GM10248 (cell line): ENCODE measurements at regions not wholly inside any gene's neighbourhood (a gene's known extent, or its start where the extent isn't known, plus 50 kb on each side); places are given as distances from the start of the nearest gene placed in this dataset.

Experiments
- CTCF ChIA-PET: fragments of 300-600 bp; sonication (Branson Sonifier 250); formaldehyde crosslinking; extraction: SDS; loops from one replicate; lab custom pipeline; 2021; ENCODE audit warnings: antibody characterized with exemption; lab: Yijun Ruan, JAX
- POLR2A ChIA-PET: fragments of 350-650 bp; sonication (Branson Sonifier 250); formaldehyde crosslinking; extraction: SDS; loops from one replicate; lab custom pipeline; 2020; ENCODE audit warnings: antibody characterized with exemption; lab: Yijun Ruan, JAX
- DNase-seq: peaks from one replicate; pipeline ENCODE4 v3.0.0; 2012; ENCODE audit errors: extremely low spot score
- CTCF ChIP-seq: IDR thresholded peaks from 2 replicates; pipeline ENCODE4 v1.5.1; 2012; ENCODE audit warnings: mild to moderate bottlenecking, low read depth; ENCODE audit errors: extremely low read depth, missing control alignments, control extremely low read depth

- TF ChIP-seq CTCF = no peak
- ChIA-PET CTCF (no interaction called here), POLR2A (no interaction called here)
- no peak for DNase-seq
Observed at GRCh38 chr9:108530141-108530540, 325.6 kb downstream of the ACTL7B start.

- no peak for TF ChIP-seq CTCF
- ChIA-PET CTCF (interaction anchor here (1.2 to 1.9 kb wide), 2 partner anchors 8 to 9 kb away, joined by 3 to 4 read pairs; no protein-coding TSS in a partner anchor), POLR2A (no interaction called here)
- DNase-seq = no peak
Observed at GRCh38 chr9:108528231-108528630, 327.6 kb downstream of the ACTL7B start.

GRCh38 chr9:108526518-108526917 is 329.3 kb downstream of the ACTL7B start:
- ChIA-PET CTCF (interaction anchor here (1.2 to 1.9 kb wide), 2 partner anchors 10 to 16 kb away, joined by 4 read pairs; no protein-coding TSS in a partner anchor), POLR2A (no interaction called here)
- DNase-seq = no peak
- TF ChIP-seq CTCF = no peak

GRCh38 chr9:108525186-108525585 is 330.6 kb downstream of the ACTL7B start:
- CTCF ChIA-PET = interaction anchor here (1.0 kb wide), 1 partner anchor 41 kb away, joined by 3 read pairs; no protein-coding TSS in a partner anchor
- DNase-seq = no peak
- no peak for TF ChIP-seq CTCF

GRCh38 chr9:108521063-108521590 is 334.7 kb downstream of the ACTL7B start:
- CTCF ChIA-PET = no interaction called here
- no peak for DNase-seq
- no peak for TF ChIP-seq CTCF
- POLR2A ChIA-PET = no interaction called here

More at GRCh38 chr9:108525186-108525585, 330.6 kb downstream of the ACTL7B start:
- POLR2A ChIA-PET = no interaction called here

GRCh38 chr9:108519437-108519836 is 336.3 kb downstream of the ACTL7B start:
- ChIA-PET CTCF (interaction anchor here (0.8 to 1.0 kb wide), 2 partner anchors 24 to 39 kb away, joined by 3 read pairs; no protein-coding TSS in a partner anchor), POLR2A (no interaction called here)
- no peak for TF ChIP-seq CTCF

More at GRCh38 chr9:108519437-108519836, 336.3 kb downstream of the ACTL7B start:
- no peak for DNase-seq
